Thyroid gland (tissue), 4 donors: ENCODE measurements at regions not wholly inside any gene's neighbourhood (a gene's known extent, or its start where the extent isn't known, plus 50 kb on each side); places are given as distances from the start of the nearest gene placed in this dataset.

ENCODE experiments used
- DNase-seq, 2 donors: peaks; one replicate each; pipeline ENCODE4 v3.0.0-alpha.2; 2019
- H3K27ac ChIP-seq, 3 donors: fragments of 200-600 bp; sonication (generic); 1 replicate in 2 of 3; 2 replicates in 1 of 3; pipeline ENCODE4 v1.5.1; 2016 to 2019; ENCODE audit warnings: mild to moderate bottlenecking in 1 of 3, moderate library complexity in 1 of 3
- H3K27me3 ChIP-seq: fragments of 200-600 bp; sonication (generic); one replicate; pipeline ENCODE4 v1.5.1; 2019
- H3K36me3 ChIP-seq, 2 donors: fragments of 200-600 bp; sonication (generic); one replicate each; pipeline ENCODE4 v1.5.1; 2016 to 2019
- H3K4me1 ChIP-seq, 2 donors: fragments of 200-600 bp; sonication (generic); one replicate each; pipeline ENCODE4 v1.5.1; 2017 to 2019
- H3K4me3 ChIP-seq, 3 donors: fragments of 200-600 bp; sonication (generic); replicated peaks in 1 of 3; 1 replicate in 2 of 3; 2 replicates in 1 of 3; pipeline ENCODE4 v1.5.1; 2016; ENCODE audit warnings: mild to moderate bottlenecking in 1 of 3
- H3K9me3 ChIP-seq: fragments of 200-600 bp; sonication (generic); one replicate; pipeline ENCODE4 v1.5.1; 2017
- CTCF ChIP-seq, 6 experiments: fragments of 200-600 bp in 3 of 6; fragments of 450-650 bp in 3 of 6; sonication (generic) in 3 of 6; IDR thresholded peaks; one replicate each; pipeline ENCODE4 v1.5.1; 2016 to 2019; ENCODE audit warnings: antibody characterized with exemption in 6 of 6, mild to moderate bottlenecking in 2 of 6, inconsistent platforms in 1 of 6, moderate library complexity in 1 of 6
- POLR2A ChIP-seq, 2 donors: fragments of 450-650 bp; IDR thresholded peaks; one replicate each; pipeline ENCODE4 v1.6.1; 2017; ENCODE audit warnings: antibody characterized with exemption in 2 of 2, mild to moderate bottlenecking in 2 of 2, moderate library complexity in 1 of 2
- WGBS, 2 donors: methylation state at CpG; one replicate each; pipeline ENCODE4 v1.1.5; 2017; 5-methylcytosine and 5-hydroxymethylcytosine counted together
- intact Hi-C: fragments of 100-400 bp; cut with DNase I; formaldehyde crosslinking; loops from one replicate; pipeline ENCODE4 v1.15.1; 2023

GRCh38 chr13:47120282-47120681 lies 223.4 kb upstream of the HTR2A start:
- 75 to 79% methylated on average over 5 of the region's 5 CpGs for WGBS, 2 donors
- DNase-seq: no peak
- TF ChIP-seq CTCF (IDR thresholded peaks at IDR 0.05) (no peak), POLR2A (IDR thresholded peaks at IDR 0.05) (no peak)
- intact Hi-C loops: no loop called here
- Histone ChIP-seq H3K4me3 (no peak overlapping the region), H3K9me3 (no peaks in the 10 kb centered on the region), H3K27me3 (no peaks in the 10 kb centered on the region), H3K4me1 (peaks cover 10 to 20% of the 10 kb centered on the region in 2 donors), H3K27ac (peak overlapping the region in 2 of 3 donors; percentile 3 to 68), H3K36me3 (no peaks in the 10 kb centered on the region)

GRCh38 chr13:47119575-47120235 lies 222.9 kb upstream of the HTR2A start:
- intact Hi-C loops: no loop called here
- H3K9me3 ChIP-seq: no peaks in the 10 kb centered on the region
- WGBS, 2 donors: 74 to 79% methylated on average over 2 of the region's 2 CpGs
- DNase-seq: no peak
- peak overlapping the region in 1 of 3 donors; percentile 3 for H3K27ac ChIP-seq
- TF ChIP-seq POLR2A (IDR thresholded peaks at IDR 0.05): no peak
- no peak for TF ChIP-seq CTCF (IDR thresholded peaks at IDR 0.05)
- H3K36me3 ChIP-seq: no peaks in the 10 kb centered on the region
- H3K27me3 ChIP-seq: no peaks in the 10 kb centered on the region
- H3K4me1 ChIP-seq: peaks cover 10 to 20% of the 10 kb centered on the region in 2 donors
- no peak overlapping the region for H3K4me3 ChIP-seq

GRCh38 chr13:47117268-47117667 lies 220.4 kb upstream of the HTR2A start:
- WGBS, 2 donors: 74 to 78% methylated on average over 3 of the region's 3 CpGs
- Histone ChIP-seq H3K9me3 (no peaks in the 10 kb centered on the region), H3K4me1 (peaks cover 10 to 20% of the 10 kb centered on the region in 2 donors), H3K4me3 (no peak overlapping the region), H3K27me3 (no peaks in the 10 kb centered on the region), H3K36me3 (no peaks in the 10 kb centered on the region), H3K27ac (no peak overlapping the region)
- DNase-seq: no peak
- intact Hi-C loops: no loop called here
- no peak for TF ChIP-seq POLR2A (IDR thresholded peaks at IDR 0.05)
- no peak for TF ChIP-seq CTCF (IDR thresholded peaks at IDR 0.05)

GRCh38 chr13:47114030-47114429 lies 217.2 kb upstream of the HTR2A start:
- 89 to 96% methylated on average over 1 of the region's 1 CpG for WGBS, 2 donors
- no peak for TF ChIP-seq POLR2A (IDR thresholded peaks at IDR 0.05)
- TF ChIP-seq CTCF (IDR thresholded peaks at IDR 0.05): no peak

GRCh38 chr13:47112903-47113299 lies 216.0 kb upstream of the HTR2A start:
- WGBS, 2 donors: 75 to 78% methylated on average over 1 of the region's 1 CpG
- intact Hi-C loops: no loop called here

More at GRCh38 chr13:47114030-47114429, 217.2 kb upstream of the HTR2A start:
- no peaks in the 10 kb centered on the region for H3K4me1 ChIP-seq
- intact Hi-C loops: no loop called here
- no peak overlapping the region for H3K4me3 ChIP-seq
- no peak overlapping the region for H3K27ac ChIP-seq
- no peaks in the 10 kb centered on the region for H3K9me3 ChIP-seq
- no peaks in the 10 kb centered on the region for H3K27me3 ChIP-seq
- DNase-seq: no peak
- no peaks in the 10 kb centered on the region for H3K36me3 ChIP-seq

More at GRCh38 chr13:47112903-47113299, 216.0 kb upstream of the HTR2A start:
- H3K4me1 ChIP-seq: no peaks in the 10 kb centered on the region
- no peaks in the 10 kb centered on the region for H3K27me3 ChIP-seq
- H3K4me3 ChIP-seq: no peak overlapping the region
- no peak for TF ChIP-seq CTCF (IDR thresholded peaks at IDR 0.05)
- TF ChIP-seq POLR2A (IDR thresholded peaks at IDR 0.05): no peak
- no peaks in the 10 kb centered on the region for H3K9me3 ChIP-seq
- H3K27ac ChIP-seq: no peak overlapping the region
- no peak for DNase-seq
- H3K36me3 ChIP-seq: no peaks in the 10 kb centered on the region
